ENCODE measurements at regions not wholly inside any gene's neighbourhood (a gene's known extent, or its start where the extent isn't known, plus 50 kb on each side); places are given as distances from the start of the nearest gene placed in this dataset.
"Not testable (repeated sequence)": the region's sequence is repeated elsewhere in the genome, so short reads cannot be mapped to it uniquely, and the experiment has no call there.

DNA sequence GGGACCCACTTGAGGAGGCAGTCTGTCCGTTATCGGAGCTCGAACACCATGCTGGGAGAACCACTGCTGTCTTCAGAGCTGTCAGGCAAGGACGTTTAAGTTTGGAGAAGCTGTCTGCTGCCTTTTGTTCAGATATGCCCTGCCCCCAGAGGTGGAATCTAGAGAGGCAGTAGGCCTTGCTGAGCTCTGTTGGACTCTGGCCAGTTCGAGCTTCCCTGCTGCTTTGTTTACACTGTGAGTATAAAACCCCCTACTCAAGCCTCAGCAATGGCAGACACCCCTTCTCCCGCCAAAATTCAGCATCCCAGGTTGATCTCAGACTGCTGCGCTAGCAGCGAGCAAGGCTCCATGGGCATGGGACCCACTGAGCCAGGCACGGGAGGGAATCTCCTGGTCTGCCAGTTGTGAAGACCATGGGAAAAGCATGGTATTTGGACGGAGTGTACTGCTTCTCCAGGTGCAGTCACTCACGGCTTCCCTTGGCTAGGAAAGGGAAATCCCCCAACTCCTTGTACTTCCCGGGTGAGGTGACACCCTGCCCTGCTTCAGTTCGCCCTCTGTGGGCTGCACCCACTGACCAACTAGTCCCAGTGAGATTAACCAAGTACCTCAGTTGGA lies 134.5 kb upstream of the RBMS1 start:
- CTCF ChIA-PET, POLR2A ChIA-PET: not testable (repeated sequence)

DNA sequence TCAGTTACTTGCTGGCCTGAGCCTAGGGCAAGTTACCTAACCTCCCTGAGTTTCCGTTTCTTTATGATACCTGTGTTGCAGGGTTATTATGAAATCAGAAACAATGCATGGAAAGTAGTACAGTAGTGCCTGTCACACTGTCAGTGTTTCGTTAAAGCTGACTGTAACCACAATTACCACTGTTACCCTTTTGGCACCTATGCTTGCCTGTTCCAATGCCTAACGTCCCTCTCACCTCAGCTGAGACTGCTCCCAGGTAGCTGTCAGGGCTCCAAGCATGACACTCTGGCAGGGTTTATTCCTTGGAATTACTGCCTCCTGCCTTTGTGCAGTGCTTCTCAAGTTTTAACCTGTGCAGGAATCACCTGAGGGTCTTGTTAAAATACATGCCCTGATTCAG lies 135.2 kb upstream of the RBMS1 start:
- ChIA-PET CTCF (no interaction called here), POLR2A (no interaction called here)

- POLR2A ChIA-PET, result no interaction called here
- CTCF ChIA-PET, result no interaction called here
Measured at GRCh38 chr2:160630801-160631590, 137.4 kb upstream of the RBMS1 start.

DNA sequence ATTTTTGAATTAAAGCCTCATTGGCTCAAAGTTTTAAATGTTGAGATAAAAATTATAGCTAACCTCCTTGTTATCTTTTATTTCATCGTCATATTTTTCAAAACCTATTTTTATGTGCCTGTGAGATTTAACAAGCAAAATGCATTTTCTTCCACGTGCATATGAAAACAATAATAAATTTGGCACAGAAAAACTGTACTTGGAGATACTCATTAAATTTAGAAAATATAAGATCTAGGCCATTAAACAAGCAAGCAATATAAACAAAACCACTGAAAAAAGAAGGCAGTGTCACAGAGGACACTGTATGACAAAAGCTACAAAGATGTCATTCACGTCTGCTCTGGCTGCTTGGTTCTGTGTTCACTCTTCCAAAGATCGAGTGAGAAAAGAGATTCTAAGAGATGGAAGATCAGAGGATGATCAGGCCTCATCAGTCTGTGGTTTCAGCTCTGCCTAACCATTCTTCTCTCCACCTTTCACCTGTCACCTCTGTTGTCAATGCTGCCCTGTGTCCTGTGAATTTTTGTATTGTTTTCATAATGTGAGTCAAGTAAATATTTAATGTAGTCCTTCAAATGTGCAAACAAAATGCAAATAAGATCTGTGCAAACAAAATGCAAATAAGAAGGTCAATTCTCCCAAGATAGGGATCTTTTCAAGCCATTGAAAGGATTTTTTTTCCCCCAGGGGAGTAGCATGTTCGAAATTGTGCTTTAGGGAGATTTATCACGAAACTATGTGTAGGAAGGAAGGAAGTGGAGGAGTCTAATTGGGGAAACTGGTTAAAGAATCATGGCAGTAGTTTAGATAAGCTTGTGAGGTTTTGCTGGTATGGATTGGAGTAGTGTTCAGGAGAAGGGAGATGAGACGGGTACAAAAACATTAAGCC lies 138.7 kb upstream of the RBMS1 start:
- POLR2A ChIA-PET, result no interaction called here
- CTCF ChIA-PET, result interaction anchor here (0.5 kb wide), 1 partner anchor 95 kb away, joined by 3 read pairs; no protein-coding TSS in a partner anchor

- POLR2A ChIA-PET, result no interaction called here
Measured at GRCh38 chr2:160634436-160634835, 140.8 kb upstream of the RBMS1 start.

GRCh38 chr2:160635488-160635887 lies 141.9 kb upstream of the RBMS1 start:
- ChIA-PET POLR2A (no interaction called here), CTCF (no interaction called here)

More at GRCh38 chr2:160634436-160634835, 140.8 kb upstream of the RBMS1 start:
- CTCF ChIA-PET, result no interaction called here

DNA sequence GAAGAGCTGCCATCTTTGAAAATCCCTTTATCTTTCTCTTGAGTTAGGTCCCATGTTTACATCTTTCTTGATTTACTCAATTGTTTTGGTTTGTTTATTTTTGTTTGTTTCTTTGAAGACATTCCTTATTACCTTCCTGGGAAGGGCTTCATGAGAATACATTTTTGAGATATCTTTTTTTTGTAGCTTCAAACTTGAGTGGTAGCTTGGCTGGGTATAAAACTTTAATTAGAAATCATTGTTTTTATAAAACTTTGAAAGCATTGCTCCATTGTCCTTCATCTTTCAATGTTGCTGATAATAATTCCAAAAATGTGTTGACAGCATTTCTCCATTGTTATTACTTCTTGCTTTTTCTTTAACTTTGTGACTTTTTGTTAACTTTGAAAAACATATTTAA lies 145.9 kb upstream of the RBMS1 start:
- CTCF ChIA-PET, result no interaction called here
- POLR2A ChIA-PET, result no interaction called here

DNA sequence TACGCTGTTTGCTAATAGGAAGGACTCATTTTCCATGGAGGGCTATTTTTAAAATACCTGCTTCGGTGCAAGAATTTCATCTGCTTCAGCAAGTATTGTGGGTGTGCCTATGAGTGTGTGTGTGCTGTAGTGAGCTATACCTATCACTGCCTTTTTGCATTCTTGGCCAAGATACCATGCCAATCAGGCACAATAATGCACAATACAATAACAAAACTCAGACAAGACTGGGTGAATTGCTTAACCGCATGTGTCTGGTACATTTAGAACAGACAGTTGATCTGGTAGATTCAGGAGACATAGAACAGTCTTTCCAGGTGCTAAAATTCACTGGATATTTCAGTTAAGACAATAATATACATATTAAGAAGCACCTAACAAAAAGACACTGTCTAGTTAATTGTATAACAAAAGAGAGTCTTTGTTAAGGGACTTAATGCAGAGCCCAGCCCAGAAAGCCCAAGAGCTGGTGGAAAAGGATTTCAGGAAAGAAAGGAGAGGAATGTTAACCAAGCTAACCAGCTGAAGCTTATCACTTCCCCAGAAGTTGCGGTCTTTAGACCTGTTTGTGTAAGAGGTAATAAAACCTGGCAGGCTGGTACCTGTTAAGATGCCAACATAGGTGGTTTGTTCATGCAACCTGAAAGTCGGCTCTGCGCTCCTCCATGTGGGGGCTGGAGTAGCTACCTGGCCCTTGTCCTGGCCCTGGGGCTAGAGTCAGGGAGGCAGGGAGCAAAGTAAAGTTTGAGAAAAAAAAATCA lies 153.3 kb upstream of the RBMS1 start:
- POLR2A ChIA-PET, result no interaction called here
- CTCF ChIA-PET, result no interaction called here

DNA sequence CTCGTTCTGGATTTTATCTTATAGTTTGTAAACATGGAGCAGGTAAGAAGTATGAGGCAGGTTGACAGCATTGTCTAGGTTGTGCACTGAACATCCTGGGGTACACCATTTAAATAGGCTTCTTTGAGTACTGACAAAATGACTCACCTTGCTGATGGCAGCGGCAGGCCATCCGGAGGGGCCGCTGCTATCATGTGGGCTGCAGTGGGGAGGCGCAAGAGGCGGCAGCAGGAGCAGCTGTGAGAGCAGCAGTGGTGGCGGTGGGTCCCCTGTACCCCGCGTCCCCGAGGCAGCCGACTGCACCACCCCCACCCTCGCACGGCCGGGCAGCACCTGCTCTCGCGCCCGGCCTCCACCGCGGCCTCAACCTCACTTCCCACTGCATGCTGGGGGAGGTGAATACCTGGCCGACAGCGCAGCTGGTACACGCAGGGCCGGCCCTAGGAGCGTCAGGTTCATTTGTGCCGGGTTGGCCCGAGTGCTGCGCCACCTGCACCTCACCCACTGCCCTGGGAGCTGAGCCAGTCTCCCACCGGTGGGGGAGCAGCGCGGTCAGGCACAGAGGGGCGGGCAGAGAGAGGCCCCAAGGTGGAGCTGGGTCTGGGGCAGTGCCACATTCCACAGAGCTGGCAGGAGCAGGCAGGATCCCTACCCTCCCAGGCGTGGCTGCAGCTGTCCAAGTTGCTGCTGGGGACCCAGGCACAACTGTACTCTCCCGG lies 154.5 kb upstream of the RBMS1 start:
- POLR2A ChIA-PET, result no interaction called here

GRCh38 chr2:160649698-160650097 lies 156.1 kb upstream of the RBMS1 start:
- POLR2A ChIA-PET, result interaction anchor here (0.6 kb wide), 1 partner anchor 104 kb away, joined by 3 read pairs; no protein-coding TSS in a partner anchor
- CTCF ChIA-PET, result no interaction called here

More for the DNA sequence above, 154.5 kb upstream of the RBMS1 start:
- CTCF ChIA-PET, result no interaction called here

GRCh38 chr2:160650196-160651118 lies 156.8 kb upstream of the RBMS1 start:
- CTCF ChIA-PET, result no interaction called here
- POLR2A ChIA-PET, result no interaction called here

GRCh38 chr2:160651416-160652200 lies 158.0 kb upstream of the RBMS1 start:
- POLR2A ChIA-PET, result no interaction called here
- CTCF ChIA-PET, result no interaction called here

- CTCF ChIA-PET, result no interaction called here
- POLR2A ChIA-PET, result no interaction called here
Measured at GRCh38 chr2:160652236-160652635, 158.6 kb upstream of the RBMS1 start.

GRCh38 chr2:160657196-160657595 lies 163.6 kb upstream of the RBMS1 start:
- ChIA-PET CTCF (no interaction called here), POLR2A (no interaction called here)

DNA sequence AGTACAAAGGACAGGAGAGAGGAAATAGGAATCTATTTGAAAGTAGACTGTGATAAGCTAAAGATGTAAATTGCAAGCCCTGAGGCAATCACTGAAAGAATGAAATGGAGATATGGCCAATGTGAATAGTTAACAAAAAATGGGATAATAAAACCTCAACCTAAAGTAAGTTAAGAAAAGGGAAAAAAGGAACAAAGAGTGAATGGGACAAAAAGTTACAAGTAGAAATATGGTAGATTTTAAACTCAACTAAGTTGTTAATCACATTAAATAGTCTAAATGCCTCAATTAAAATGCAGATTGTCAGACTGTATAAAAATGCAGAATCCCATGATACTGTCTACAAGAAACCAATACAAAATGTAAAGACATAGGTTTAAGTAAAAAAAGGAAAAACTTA lies 165.2 kb upstream of the RBMS1 start:
- CTCF ChIA-PET, result no interaction called here
- POLR2A ChIA-PET, result no interaction called here

DNA sequence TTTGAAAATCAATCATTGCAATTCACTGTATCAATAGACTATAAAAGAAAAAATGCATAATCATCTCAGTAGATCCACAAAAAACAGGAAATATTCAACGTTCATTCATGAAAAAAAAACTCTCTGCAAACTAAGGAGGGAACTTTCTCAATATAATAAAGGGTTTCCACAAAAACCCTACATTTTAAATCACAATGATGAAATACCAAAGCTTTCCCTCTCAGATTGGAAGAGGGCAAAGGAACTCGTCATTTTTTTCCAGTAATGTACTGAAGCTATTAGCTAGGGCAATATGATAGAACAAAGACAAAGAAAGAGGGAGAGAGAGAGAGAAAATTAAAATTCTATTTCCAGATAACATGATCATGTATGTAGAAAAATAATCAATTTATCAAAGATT lies 167.1 kb upstream of the RBMS1 start:
- CTCF ChIA-PET, result no interaction called here
- POLR2A ChIA-PET, result no interaction called here

GRCh38 chr2:160664603-160665140 lies 171.1 kb upstream of the RBMS1 start:
- CTCF ChIA-PET, result no interaction called here

More at GRCh38 chr2:160664603-160665140, 171.1 kb upstream of the RBMS1 start:
- POLR2A ChIA-PET, result no interaction called here
